Right ventricle myocardium inferior (tissue), 1 donor: ENCODE measurements at regions not wholly inside any gene's neighbourhood (a gene's known extent, or its start where the extent isn't known, plus 50 kb on each side); places are given as distances from the start of the nearest gene placed in this dataset.
A peak's percentile ranks its signal among the peaks of the same experiment; 100 is the strongest.

Source experiments
- ATAC-seq: fragments of 200-7000 bp; cut with Tn5 transposase; one replicate; pipeline ENCODE4 v1.9.1; 2020; ENCODE audit warnings: mild to moderate bottlenecking, moderate library complexity
- DNase-seq: peaks from one replicate; pipeline ENCODE4 v3.0.0; 2021; ENCODE audit errors: missing footprints
- intact Hi-C: fragments of 100-400 bp; cut with DNase I; formaldehyde crosslinking; loops from one replicate; pipeline ENCODE4 v1.11.0; 2022
- donor health status: DM: no; HTN: yes; CAD: no; lungs with severe emphysema.

DNA sequence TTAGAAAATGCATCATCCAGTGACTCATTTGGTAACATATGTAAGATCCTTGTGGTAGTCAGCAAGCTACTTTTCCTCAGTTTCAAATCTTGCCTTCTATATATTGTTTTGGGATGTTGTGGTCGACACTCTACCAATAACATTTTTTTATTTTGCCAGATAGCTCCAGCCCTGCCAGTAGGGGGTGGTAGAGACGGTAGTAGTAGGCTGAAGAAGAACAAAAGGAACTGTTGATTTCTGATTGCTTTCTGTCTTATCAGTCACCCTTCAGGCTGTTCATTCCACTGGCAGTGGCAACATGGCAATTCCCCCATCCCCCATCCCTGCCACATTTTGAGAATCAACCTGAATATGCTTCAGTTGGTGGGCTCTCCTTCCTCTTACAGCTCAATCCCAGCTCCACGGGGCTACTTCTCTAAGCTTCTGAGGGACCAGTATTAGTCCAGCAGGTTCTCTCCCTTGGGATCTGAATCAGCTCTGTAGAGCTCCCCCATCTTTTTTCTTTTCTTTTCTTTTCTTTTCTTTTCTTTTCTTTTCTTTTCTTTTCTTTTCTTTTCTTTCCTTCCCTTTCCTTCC is 171.5 kb upstream of the VEGFC start:
- intact Hi-C loops: no loop called here

DNA sequence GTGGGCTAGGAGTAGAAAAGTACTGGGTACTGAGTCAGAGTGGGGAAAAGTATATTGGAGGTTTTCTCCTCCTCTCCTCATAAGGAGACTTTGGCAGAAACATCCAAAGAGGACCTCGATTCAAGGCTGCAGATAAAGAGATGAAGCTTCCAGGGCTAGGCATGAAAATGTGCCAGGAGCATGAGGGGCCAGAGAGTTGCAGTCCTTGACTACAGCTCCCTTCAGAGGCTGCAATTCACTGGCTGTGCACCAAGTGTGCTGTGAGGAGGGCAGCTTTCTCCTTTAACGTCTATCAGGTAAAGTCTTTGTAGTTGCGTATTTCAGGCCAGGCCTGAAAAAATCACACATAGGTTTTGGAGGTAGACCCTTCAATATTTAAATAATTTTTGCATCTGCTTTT is 174.9 kb upstream of the VEGFC start:
- no peak for ATAC-seq

More for the DNA sequence above, 171.5 kb upstream of the VEGFC start:
- no peak for DNase-seq
- ATAC-seq: no peak

DNA sequence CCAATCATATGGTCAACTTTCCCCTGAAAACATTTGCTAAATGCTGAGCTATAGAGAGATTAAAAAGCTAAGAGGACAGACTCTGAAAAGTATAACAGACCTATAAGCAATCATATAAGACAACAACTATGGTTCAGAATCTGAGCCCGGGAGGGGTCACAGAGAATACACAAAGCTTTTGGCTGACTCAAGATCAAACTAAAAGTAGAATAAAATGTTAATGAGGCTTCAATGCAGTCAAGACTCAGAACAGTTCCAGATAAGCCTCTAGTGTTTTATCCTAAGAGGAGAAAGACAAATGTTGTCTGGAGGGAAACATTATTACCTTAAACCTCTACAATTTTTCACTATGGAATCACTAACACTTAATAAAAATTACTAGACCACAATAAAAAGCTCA is 175.4 kb upstream of the VEGFC start:
- DNase-seq (no peak), ATAC-seq (no peak)
- intact Hi-C loops: no loop called here

More for the DNA sequence above, 174.9 kb upstream of the VEGFC start:
- no peak for DNase-seq
- intact Hi-C loops: no loop called here

GRCh38 chr4:176969011-176969410 is 176.3 kb upstream of the VEGFC start:
- ATAC-seq (no peak), DNase-seq (no peak)
- intact Hi-C loops: no loop called here

DNA sequence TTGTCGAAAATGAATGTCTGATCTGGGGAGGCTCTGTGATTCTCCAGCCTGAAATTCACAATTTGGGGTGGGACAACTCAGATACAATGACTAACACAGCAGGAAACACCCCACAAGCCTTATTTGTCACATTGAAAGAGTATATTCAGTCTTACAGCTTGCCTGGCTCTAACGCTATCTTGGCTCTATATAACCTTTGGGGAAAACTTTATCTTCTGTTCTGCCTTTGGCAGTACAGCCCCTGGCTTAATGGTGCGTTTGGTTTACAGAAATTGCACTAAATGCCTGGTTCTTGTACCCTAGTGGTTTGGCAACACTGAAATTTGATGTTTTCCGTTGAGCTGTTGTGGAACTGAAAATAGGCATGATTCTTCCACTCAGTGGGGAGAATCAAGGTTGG is 178.1 kb upstream of the VEGFC start:
- intact Hi-C loops: no loop called here
- ATAC-seq: peak; percentile 90

DNA sequence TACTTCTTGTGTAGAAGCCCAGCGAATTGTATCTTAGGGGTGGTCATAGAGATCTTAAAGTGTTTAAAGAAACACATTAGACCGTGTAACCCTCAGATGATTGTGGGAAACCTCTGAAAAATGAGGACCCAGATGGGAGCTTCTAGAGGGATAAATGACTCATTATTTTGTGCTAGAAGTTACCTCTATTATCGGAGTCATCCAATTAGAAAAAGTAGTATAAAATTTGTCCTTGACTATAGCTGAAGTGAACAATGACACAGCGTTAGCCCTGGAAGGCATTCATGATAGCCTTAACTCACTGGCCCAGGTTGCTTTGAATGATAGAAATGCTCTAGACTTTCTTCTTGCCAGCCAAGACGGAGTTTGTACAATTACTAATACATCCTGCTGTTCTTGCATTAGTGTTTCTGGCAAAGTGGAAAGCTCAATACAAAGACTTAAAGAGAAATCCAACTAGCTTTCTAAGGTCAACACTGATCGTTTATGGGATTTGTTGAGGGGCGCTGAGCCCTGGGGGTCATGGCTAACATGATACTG is 178.9 kb upstream of the VEGFC start:
- no peak for ATAC-seq
- intact Hi-C loops: no loop called here
- no peak for DNase-seq

More for the DNA sequence above, 178.1 kb upstream of the VEGFC start:
- no peak for DNase-seq

- intact Hi-C loops: no loop called here
- DNase-seq (no peak), ATAC-seq (no peak)
These were observed 186.7 kb upstream of the VEGFC start for GRCh38 chr4:176979416-176979815.

GRCh38 chr4:176981074-176981473 is 188.4 kb upstream of the VEGFC start:
- intact Hi-C loops: no loop called here
- ATAC-seq (no peak), DNase-seq (no peak)

GRCh38 chr4:176981551-176981950 is 188.8 kb upstream of the VEGFC start:
- intact Hi-C loops: no loop called here
- ATAC-seq: peak; percentile 39
- no peak for DNase-seq

DNA sequence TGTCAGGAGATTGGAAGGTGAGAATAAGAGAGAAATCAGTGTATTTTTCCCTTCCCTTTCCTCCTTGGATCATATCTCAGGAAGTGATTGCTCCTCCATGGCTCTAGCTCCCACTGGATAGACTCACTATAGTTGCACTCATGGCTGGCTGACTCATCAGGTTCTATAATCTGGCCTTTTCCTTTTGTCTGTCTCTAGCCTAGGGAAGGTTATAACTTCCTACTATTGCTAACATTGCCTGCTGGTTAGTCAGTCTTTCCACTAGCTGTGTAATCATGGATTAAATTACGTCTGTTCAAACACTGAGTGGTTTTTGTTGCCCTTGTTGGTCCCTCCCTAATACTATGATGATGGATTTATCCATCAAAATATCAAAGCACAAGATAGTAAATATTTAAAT is 195.5 kb upstream of the VEGFC start:
- intact Hi-C loops: no loop called here
- ATAC-seq: no peak
- DNase-seq: no peak

DNA sequence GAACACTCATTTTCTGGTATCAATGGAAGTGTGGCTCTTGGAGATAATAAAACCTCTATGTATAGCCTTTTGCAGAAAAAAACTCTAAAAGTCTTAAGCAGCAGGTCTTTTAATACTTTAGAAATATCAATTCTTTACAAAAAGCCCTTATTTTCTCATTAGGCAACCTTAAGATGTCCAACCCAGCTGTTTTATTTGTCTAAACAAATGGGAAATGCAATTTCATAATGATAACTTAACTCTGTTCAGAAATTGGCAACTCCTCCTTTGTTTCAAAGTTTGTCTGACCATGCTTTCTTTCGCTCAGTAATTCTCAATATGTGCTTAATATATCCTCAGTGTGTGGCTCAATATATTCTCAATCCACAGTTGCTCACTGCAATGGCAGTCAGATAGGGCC is 196.5 kb upstream of the VEGFC start:
- intact Hi-C loops: no loop called here

DNA sequence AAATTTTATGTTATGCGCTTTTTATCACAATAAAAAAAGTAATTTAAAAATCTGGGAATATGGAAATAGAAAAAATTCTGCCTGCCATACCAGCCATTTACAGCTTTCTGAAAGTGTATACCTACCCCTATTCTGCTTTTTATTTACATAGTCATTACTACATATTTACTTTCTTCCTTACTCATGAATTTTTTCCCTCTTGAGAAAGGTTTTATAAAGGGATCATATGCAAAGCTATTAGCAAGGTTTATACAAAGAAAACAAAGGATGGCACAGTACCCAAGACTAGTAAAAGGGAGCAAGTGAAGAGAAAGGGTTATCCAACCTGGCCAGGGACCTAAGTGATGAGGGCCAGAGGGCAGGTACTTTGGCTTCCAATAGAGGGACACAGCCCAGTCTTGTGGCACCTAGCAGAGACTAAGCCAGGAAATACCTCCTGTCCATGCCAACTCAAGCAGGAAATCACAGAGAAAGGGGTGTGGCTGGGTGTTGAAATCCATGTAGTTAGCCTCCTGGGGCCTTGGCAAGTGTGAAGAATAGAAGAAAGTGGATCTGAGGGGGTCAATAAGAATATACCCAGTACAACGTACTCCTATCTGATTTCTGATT is 207.3 kb upstream of the VEGFC start:
- DNase-seq: no peak
- intact Hi-C loops: no loop called here

More for the DNA sequence above, 196.5 kb upstream of the VEGFC start:
- ATAC-seq (no peak), DNase-seq (no peak)

DNA sequence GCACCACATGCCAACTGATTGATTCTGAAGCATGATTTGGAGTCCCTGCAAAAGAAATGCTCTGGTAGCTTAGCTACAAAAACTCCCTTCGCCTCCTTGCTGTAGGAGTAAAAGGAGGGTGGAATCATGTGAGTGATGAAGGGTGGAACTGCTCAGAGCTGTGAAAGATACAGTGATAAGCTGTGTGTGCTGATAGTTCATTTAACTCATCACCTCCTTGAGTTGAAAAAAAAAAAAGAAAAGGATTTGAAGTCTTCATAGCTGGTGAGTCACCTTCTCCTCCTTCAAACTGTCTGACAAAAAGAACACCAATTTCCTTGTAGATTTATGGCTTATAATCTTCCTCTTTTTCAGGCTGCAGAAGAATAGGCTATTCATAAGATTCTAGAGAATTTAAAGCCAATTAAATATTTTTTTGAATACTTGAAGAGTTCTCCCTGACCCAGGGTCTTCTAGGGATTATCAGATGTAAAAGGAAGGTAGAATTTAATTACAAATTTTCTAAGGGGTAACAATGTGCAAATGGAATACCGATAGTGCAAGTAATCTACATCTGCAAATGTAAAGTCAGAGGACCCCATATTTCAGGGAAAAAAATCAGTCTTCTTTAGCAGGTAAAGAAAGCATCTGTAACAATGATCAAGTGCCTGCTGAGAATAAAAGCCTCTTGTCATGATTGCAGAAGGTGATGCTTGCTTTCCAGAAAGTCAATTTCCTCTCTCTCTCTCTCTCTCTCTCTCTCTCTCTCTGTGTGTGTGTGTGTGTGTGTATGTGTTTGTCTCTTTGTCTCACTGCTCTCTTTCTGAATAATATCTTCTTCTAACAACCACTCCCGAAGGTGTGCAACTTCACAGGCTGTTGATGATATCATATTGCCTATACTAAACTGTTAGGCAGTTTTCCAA is 208.8 kb upstream of the VEGFC start:
- no peak for ATAC-seq
- intact Hi-C loops: no loop called here

More for the DNA sequence above, 207.3 kb upstream of the VEGFC start:
- no peak for ATAC-seq

GRCh38 chr4:177005674-177006230 is 213.0 kb upstream of the VEGFC start:
- no peak for DNase-seq
- intact Hi-C loops: no loop called here

More for the DNA sequence above, 208.8 kb upstream of the VEGFC start:
- DNase-seq: no peak

DNA sequence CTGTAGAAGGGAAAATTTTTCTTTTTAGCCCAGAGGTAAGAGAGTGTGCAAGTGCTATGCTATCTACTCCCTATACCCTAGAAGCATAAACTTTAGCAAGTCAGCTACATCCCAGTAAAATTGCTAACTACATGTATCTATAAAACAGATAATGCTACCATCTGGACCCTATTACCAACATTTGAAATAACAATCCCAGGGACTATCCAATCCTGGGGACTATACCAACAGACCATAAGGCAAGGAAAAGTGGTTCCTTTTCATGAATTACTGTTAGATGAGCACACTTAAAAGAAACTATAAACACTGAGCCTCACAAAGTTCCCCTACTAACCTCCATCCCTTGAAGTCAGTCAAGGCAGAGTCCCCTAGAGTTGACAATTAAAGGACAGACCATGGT is 213.6 kb upstream of the VEGFC start:
- ATAC-seq (no peak), DNase-seq (no peak)
- intact Hi-C loops: no loop called here

More at GRCh38 chr4:177005674-177006230, 213.0 kb upstream of the VEGFC start:
- ATAC-seq: no peak

- ATAC-seq (no peak), DNase-seq (no peak)
- intact Hi-C loops: no loop called here
These were observed 215.5 kb upstream of the VEGFC start for GRCh38 chr4:177008071-177008835.

GRCh38 chr4:177008836-177009501 is 216.2 kb upstream of the VEGFC start:
- DNase-seq: no peak
- no peak for ATAC-seq
- intact Hi-C loops: no loop called here

DNA sequence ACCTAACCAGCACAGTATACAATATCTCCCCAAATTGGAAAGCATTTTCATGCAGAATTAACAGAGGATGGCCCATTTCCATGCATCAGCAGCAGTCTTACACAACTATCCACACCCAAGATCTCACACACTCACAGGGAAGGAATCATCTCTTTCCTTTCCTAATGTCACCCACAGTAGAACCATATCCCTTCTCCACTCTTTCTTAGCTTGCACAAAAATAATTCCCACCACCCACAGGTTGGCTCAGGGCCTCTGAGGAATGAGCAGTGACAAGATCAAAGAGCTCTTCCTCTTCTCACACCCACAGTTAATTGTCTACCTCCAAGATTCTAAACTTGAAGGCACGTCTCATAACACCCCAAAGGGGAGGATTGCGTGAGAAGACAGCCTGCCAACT is 217.7 kb upstream of the VEGFC start:
- DNase-seq (no peak), ATAC-seq (no peak)
- intact Hi-C loops: no loop called here
